Activated CD4-positive, alpha-beta T cell treated with anti-CD3 and anti-CD28 coated beads for 36 hours (primary cell): ENCODE measurements at regions not wholly inside any gene's neighbourhood (a gene's known extent, or its start where the extent isn't known, plus 50 kb on each side); places are given as distances from the start of the nearest gene placed in this dataset.

Experiments
- ATAC-seq: fragments of 200-7000 bp; cut with Tn5 transposase; one replicate; pipeline ENCODE4 v1.10.0; 2021; ENCODE audit warnings: mild to moderate bottlenecking, moderate library complexity
- CTCF ChIA-PET: fragments of 350-600 bp; sonication (Branson Sonifier 250); formaldehyde crosslinking; loops from one replicate; lab custom pipeline; 2021; ENCODE audit warnings: antibody characterized with exemption; lab: Charles Lee
- POLR2A ChIA-PET: fragments of 350-600 bp; sonication (Branson Sonifier 250); formaldehyde crosslinking; loops from one replicate; lab custom pipeline; 2021; ENCODE audit warnings: antibody characterized with exemption, inconsistent platforms; lab: Charles Lee
- DNase-seq: peaks from one replicate; pipeline ENCODE4 v3.0.0-alpha.2; 2020
- H3K27ac Mint-ChIP-seq: one replicate; pipeline ENCODE4 v1.8.0; 2021; ENCODE audit warnings: mixed read lengths
- H3K27me3 Mint-ChIP-seq: one replicate; pipeline ENCODE4 v1.8.0; 2021; ENCODE audit warnings: mixed read lengths
- H3K36me3 Mint-ChIP-seq: one replicate; pipeline ENCODE4 v1.8.0; 2021; ENCODE audit warnings: low read depth, mixed read lengths
- H3K4me1 Mint-ChIP-seq: one replicate; pipeline ENCODE4 v1.8.0; 2021; ENCODE audit warnings: mixed read lengths
- H3K4me3 Mint-ChIP-seq: one replicate; pipeline ENCODE4 v1.8.0; 2021; ENCODE audit warnings: mild to moderate bottlenecking, moderate library complexity, mixed read lengths
- H3K9me3 Mint-ChIP-seq: one replicate; pipeline ENCODE4 v1.8.0; 2021; ENCODE audit warnings: low read depth, mixed read lengths
- intact Hi-C, 2 experiments: fragments of 100-400 bp; cut with DNase I in 1 of 2; cut with micrococcal nuclease in 1 of 2; formaldehyde crosslinking; loops; one replicate each; pipeline versions ENCODE4 v1.14.2 to v1.15.1; 2022 to 2024; cut with DNase I, micrococcal nuclease

GRCh38 chr4:83858131-83858530, 322.2 kb downstream of the GPAT3 start:
- no peaks in the 10 kb centered on the region for H3K4me1 Mint-ChIP-seq
- H3K4me3 Mint-ChIP-seq = no peak overlapping the region
- ChIA-PET POLR2A (no interaction called here), CTCF (no interaction called here)
- H3K36me3 Mint-ChIP-seq = no peaks in the 10 kb centered on the region
- ATAC-seq = no peak
- no peak for DNase-seq
- peaks cover 13% of the 10 kb centered on the region for H3K27me3 Mint-ChIP-seq
- no peak overlapping the region for H3K27ac Mint-ChIP-seq
- intact Hi-C loops = no loop called here
- no peaks in the 10 kb centered on the region for H3K9me3 Mint-ChIP-seq

- CTCF ChIA-PET = no interaction called here
- H3K4me1 Mint-ChIP-seq = no peaks in the 10 kb centered on the region
- DNase-seq (no peak), ATAC-seq (no peak)
- no peaks in the 10 kb centered on the region for H3K36me3 Mint-ChIP-seq
- H3K4me3 Mint-ChIP-seq = no peak overlapping the region
- H3K9me3 Mint-ChIP-seq = no peaks in the 10 kb centered on the region
- no peak overlapping the region for H3K27ac Mint-ChIP-seq
- intact Hi-C loops = no loop called here
- POLR2A ChIA-PET = no interaction called here
- H3K27me3 Mint-ChIP-seq = peaks cover 9% of the 10 kb centered on the region
These were observed 319.1 kb downstream of the GPAT3 start for GRCh38 chr4:83855044-83855443.

GRCh38 chr4:83852085-83852451, 316.2 kb downstream of the GPAT3 start:
- intact Hi-C loops = no loop called here
- H3K4me3 Mint-ChIP-seq = no peak overlapping the region
- no peak overlapping the region for H3K27ac Mint-ChIP-seq
- H3K27me3 Mint-ChIP-seq = peaks cover 8% of the 10 kb centered on the region
- no peak for ATAC-seq
- CTCF ChIA-PET = no interaction called here
- no peaks in the 10 kb centered on the region for H3K36me3 Mint-ChIP-seq
- H3K9me3 Mint-ChIP-seq = no peaks in the 10 kb centered on the region
- no peak for DNase-seq
- H3K4me1 Mint-ChIP-seq = no peaks in the 10 kb centered on the region
- POLR2A ChIA-PET = no interaction called here

GRCh38 chr4:83851261-83852084, 315.6 kb downstream of the GPAT3 start:
- no peak for ATAC-seq
- intact Hi-C loops = no loop called here
- DNase-seq = no peak
- ChIA-PET CTCF (no interaction called here), POLR2A (no interaction called here)
- H3K36me3 Mint-ChIP-seq = no peaks in the 10 kb centered on the region
- H3K4me1 Mint-ChIP-seq = no peaks in the 10 kb centered on the region
- H3K27me3 Mint-ChIP-seq = peaks cover 8% of the 10 kb centered on the region
- H3K27ac Mint-ChIP-seq = no peak overlapping the region
- no peak overlapping the region for H3K4me3 Mint-ChIP-seq
- H3K9me3 Mint-ChIP-seq = no peaks in the 10 kb centered on the region

- intact Hi-C loops = no loop called here
- CTCF ChIA-PET = no interaction called here
- H3K27ac Mint-ChIP-seq = no peak overlapping the region
- peaks cover 8% of the 10 kb centered on the region for H3K27me3 Mint-ChIP-seq
- H3K36me3 Mint-ChIP-seq = no peaks in the 10 kb centered on the region
- POLR2A ChIA-PET = no interaction called here
- no peak overlapping the region for H3K4me3 Mint-ChIP-seq
- no peaks in the 10 kb centered on the region for H3K4me1 Mint-ChIP-seq
- H3K9me3 Mint-ChIP-seq = no peaks in the 10 kb centered on the region
- ATAC-seq = no peak
- DNase-seq = no peak
These were observed 314.5 kb downstream of the GPAT3 start for GRCh38 chr4:83850435-83850834.

- Mint-ChIP-seq H3K4me3 (no peak overlapping the region), H3K4me1 (no peaks in the 10 kb centered on the region), H3K27ac (no peak overlapping the region), H3K36me3 (no peaks in the 10 kb centered on the region), H3K27me3 (peaks cover 2% of the 10 kb centered on the region), H3K9me3 (no peaks in the 10 kb centered on the region)
- ATAC-seq = no peak
- DNase-seq = no peak
- CTCF ChIA-PET = no interaction called here
- POLR2A ChIA-PET = no interaction called here
- intact Hi-C loops = no loop called here
These were observed 310.4 kb downstream of the GPAT3 start for GRCh38 chr4:83846193-83846830.

GRCh38 chr4:83839615-83840014, 303.7 kb downstream of the GPAT3 start:
- DNase-seq = no peak
- no peaks in the 10 kb centered on the region for H3K4me1 Mint-ChIP-seq
- no peak overlapping the region for H3K27ac Mint-ChIP-seq
- no peak for ATAC-seq
- POLR2A ChIA-PET = no interaction called here
- intact Hi-C loops = no loop called here
- no peaks in the 10 kb centered on the region for H3K9me3 Mint-ChIP-seq
- no peak overlapping the region for H3K4me3 Mint-ChIP-seq
- CTCF ChIA-PET = no interaction called here
- no peaks in the 10 kb centered on the region for H3K27me3 Mint-ChIP-seq
- H3K36me3 Mint-ChIP-seq = no peaks in the 10 kb centered on the region

- Mint-ChIP-seq H3K4me3 (no peak overlapping the region), H3K27me3 (no peaks in the 10 kb centered on the region), H3K36me3 (no peaks in the 10 kb centered on the region), H3K4me1 (no peaks in the 10 kb centered on the region), H3K9me3 (no peaks in the 10 kb centered on the region), H3K27ac (no peak overlapping the region)
- DNase-seq (no peak), ATAC-seq (no peak)
- ChIA-PET CTCF (interaction anchor here (1.1 kb wide), 1 partner anchor 32 kb away, joined by 3 read pairs; no protein-coding TSS in a partner anchor), POLR2A (no interaction called here)
- intact Hi-C loops = no loop called here
These were observed 301.9 kb downstream of the GPAT3 start for GRCh38 chr4:83837614-83838308.

- H3K27me3 Mint-ChIP-seq = no peaks in the 10 kb centered on the region
- no peak overlapping the region for H3K27ac Mint-ChIP-seq
- no peaks in the 10 kb centered on the region for H3K4me1 Mint-ChIP-seq
- no peaks in the 10 kb centered on the region for H3K36me3 Mint-ChIP-seq
- POLR2A ChIA-PET = no interaction called here
- no peak for ATAC-seq
- intact Hi-C loops = no loop called here
- H3K4me3 Mint-ChIP-seq = no peak overlapping the region
- DNase-seq = no peak
- CTCF ChIA-PET = no interaction called here
- H3K9me3 Mint-ChIP-seq = no peaks in the 10 kb centered on the region
These were observed 298.0 kb downstream of the GPAT3 start for GRCh38 chr4:83833920-83834319.

- Mint-ChIP-seq H3K27me3 (no peaks in the 10 kb centered on the region), H3K36me3 (no peaks in the 10 kb centered on the region), H3K9me3 (no peaks in the 10 kb centered on the region), H3K4me1 (no peaks in the 10 kb centered on the region), H3K27ac (no peak overlapping the region), H3K4me3 (no peak overlapping the region)
- DNase-seq (no peak), ATAC-seq (no peak)
- ChIA-PET POLR2A (no interaction called here), CTCF (interaction anchor here (0.6 kb wide), 1 partner anchor 1173 kb away, joined by 3 read pairs; no protein-coding TSS in a partner anchor)
- intact Hi-C loops = no loop called here
These were observed 296.4 kb downstream of the GPAT3 start for GRCh38 chr4:83832110-83832825.

- ATAC-seq (no peak), DNase-seq (no peak)
- H3K4me3 Mint-ChIP-seq = no peak overlapping the region
- ChIA-PET POLR2A (no interaction called here), CTCF (no interaction called here)
- no peaks in the 10 kb centered on the region for H3K9me3 Mint-ChIP-seq
- H3K4me1 Mint-ChIP-seq = no peaks in the 10 kb centered on the region
- H3K27me3 Mint-ChIP-seq = no peaks in the 10 kb centered on the region
- H3K27ac Mint-ChIP-seq = no peak overlapping the region
- intact Hi-C loops = no loop called here
- no peaks in the 10 kb centered on the region for H3K36me3 Mint-ChIP-seq
These were observed 295.7 kb downstream of the GPAT3 start for GRCh38 chr4:83831588-83831987.
